Upper lobe of right lung (tissue), 1 donor: ENCODE measurements at regions not wholly inside any gene's neighbourhood (a gene's known extent, or its start where the extent isn't known, plus 50 kb on each side); places are given as distances from the start of the nearest gene placed in this dataset.

Experiments used
- ATAC-seq: fragments of 200-7000 bp; cut with Tn5 transposase; one replicate; pipeline ENCODE4 v1.9.1; 2020; ENCODE audit warnings: mild to moderate bottlenecking, moderate library complexity
- DNase-seq: peaks from one replicate; pipeline ENCODE4 v3.0.0-alpha.2; 2020
- H3K27ac ChIP-seq: fragments of 200-600 bp; one replicate; pipeline ENCODE4 v1.8.0; 2022
- H3K27me3 ChIP-seq: fragments of 200-600 bp; one replicate; pipeline ENCODE4 v1.8.0; 2022; ENCODE audit warnings: mild to moderate bottlenecking
- H3K36me3 ChIP-seq: fragments of 200-600 bp; one replicate; pipeline ENCODE4 v1.8.0; 2022
- H3K4me1 ChIP-seq: fragments of 200-600 bp; one replicate; pipeline ENCODE4 v1.8.0; 2022
- H3K4me3 ChIP-seq: fragments of 200-600 bp; one replicate; pipeline ENCODE4 v1.8.0; 2022; ENCODE audit warnings: mild to moderate bottlenecking
- H3K9me3 ChIP-seq: fragments of 200-600 bp; one replicate; pipeline ENCODE4 v1.8.0; 2022
- intact Hi-C: fragments of 100-400 bp; cut with DNase I; formaldehyde crosslinking; loops from one replicate; pipeline ENCODE4 v1.11.0; 2022
- TF ChIP-seq, protein P1 (sequence below): fragments of 200-600 bp; IDR thresholded peaks from one replicate; pipeline ENCODE4 v1.8.0; 2022; ENCODE audit warnings: antibody characterized with exemption
- donor health status: DM: no; HTN: yes; CAD: no; lungs with severe emphysema.

GRCh38 chr6:152893187-152893586 is 89.7 kb downstream of the FBXO5 start:
- no peaks in the 10 kb centered on the region for H3K27me3 ChIP-seq
- H3K27ac ChIP-seq = no peak overlapping the region
- H3K9me3 ChIP-seq = no peaks in the 10 kb centered on the region
- no peaks in the 10 kb centered on the region for H3K36me3 ChIP-seq
- no peaks in the 10 kb centered on the region for H3K4me1 ChIP-seq
- H3K4me3 ChIP-seq = no peak overlapping the region
- intact Hi-C loops = no loop called here
- DNase-seq (no peak), ATAC-seq (no peak)
- TF ChIP-seq, protein P1, sequence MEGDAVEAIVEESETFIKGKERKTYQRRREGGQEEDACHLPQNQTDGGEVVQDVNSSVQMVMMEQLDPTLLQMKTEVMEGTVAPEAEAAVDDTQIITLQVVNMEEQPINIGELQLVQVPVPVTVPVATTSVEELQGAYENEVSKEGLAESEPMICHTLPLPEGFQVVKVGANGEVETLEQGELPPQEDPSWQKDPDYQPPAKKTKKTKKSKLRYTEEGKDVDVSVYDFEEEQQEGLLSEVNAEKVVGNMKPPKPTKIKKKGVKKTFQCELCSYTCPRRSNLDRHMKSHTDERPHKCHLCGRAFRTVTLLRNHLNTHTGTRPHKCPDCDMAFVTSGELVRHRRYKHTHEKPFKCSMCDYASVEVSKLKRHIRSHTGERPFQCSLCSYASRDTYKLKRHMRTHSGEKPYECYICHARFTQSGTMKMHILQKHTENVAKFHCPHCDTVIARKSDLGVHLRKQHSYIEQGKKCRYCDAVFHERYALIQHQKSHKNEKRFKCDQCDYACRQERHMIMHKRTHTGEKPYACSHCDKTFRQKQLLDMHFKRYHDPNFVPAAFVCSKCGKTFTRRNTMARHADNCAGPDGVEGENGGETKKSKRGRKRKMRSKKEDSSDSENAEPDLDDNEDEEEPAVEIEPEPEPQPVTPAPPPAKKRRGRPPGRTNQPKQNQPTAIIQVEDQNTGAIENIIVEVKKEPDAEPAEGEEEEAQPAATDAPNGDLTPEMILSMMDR = no peak

- no peaks in the 10 kb centered on the region for H3K27me3 ChIP-seq
- TF ChIP-seq, protein P1 = no peak
- DNase-seq (no peak), ATAC-seq (no peak)
- no peaks in the 10 kb centered on the region for H3K36me3 ChIP-seq
- H3K27ac ChIP-seq = no peak overlapping the region
- no peaks in the 10 kb centered on the region for H3K4me1 ChIP-seq
- no peak overlapping the region for H3K4me3 ChIP-seq
- intact Hi-C loops = no loop called here
- no peaks in the 10 kb centered on the region for H3K9me3 ChIP-seq
Observed at GRCh38 chr6:152896923-152897322, 85.9 kb downstream of the FBXO5 start.

DNA sequence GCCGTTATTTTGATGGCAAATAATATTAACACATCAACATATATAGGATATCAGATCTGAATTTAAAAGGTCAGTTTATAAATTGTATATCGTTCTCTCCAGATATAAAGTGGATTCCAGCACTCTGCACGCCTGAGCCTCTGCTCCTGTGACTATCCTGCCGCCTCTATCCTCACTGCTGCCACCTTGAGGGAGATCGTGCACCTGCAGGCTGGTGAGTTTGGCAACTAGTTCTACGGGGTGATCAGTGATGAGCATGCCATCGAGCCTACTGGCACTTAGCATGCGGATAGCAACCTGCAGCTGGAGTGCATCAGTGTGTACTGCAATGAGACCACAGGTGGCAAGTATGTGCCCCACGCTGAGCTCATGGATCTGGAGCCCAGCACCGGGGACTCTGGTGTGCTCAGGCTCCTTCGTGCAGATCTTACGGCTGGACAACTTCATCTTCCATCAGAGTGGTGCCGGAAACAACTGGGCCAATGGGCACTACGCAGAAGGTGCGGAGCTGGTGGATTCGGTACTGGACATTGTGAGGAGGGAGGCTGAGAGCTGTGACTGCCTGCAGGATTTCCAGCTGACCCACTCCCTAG is 84.9 kb downstream of the FBXO5 start:
- TF ChIP-seq, protein P1 = peak; percentile 80
- Histone ChIP-seq H3K4me1 (no peaks in the 10 kb centered on the region), H3K9me3 (no peaks in the 10 kb centered on the region), H3K4me3 (no peak overlapping the region), H3K27me3 (no peaks in the 10 kb centered on the region), H3K27ac (no peak overlapping the region), H3K36me3 (no peaks in the 10 kb centered on the region)
- DNase-seq (peak; percentile 76), ATAC-seq (peak; percentile 96)
- intact Hi-C loops = no loop called here

DNA sequence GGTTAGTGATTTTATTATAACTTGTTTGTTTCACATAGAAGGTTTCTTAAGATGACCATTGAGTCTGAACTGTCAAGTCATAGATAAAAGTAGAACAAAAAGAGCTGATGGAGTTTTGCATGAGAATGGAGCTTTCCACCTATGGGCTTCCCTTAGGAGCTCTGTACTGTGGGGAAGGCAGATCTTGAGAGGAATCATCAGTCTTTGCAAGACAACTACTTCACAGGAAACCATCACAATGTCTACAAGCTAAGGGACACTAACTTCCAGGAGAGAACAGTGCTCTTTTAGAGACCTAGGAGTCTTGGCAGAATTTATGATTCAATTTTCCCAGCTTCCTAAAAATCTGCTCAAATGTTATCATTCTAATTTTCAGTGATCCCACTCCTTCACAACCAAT is 78.2 kb downstream of the FBXO5 start:
- DNase-seq (no peak), ATAC-seq (no peak)
- no peaks in the 10 kb centered on the region for H3K9me3 ChIP-seq
- H3K4me1 ChIP-seq = no peaks in the 10 kb centered on the region
- H3K36me3 ChIP-seq = no peaks in the 10 kb centered on the region
- no peak overlapping the region for H3K4me3 ChIP-seq
- TF ChIP-seq, protein P1 = no peak
- intact Hi-C loops = no loop called here
- H3K27me3 ChIP-seq = no peaks in the 10 kb centered on the region
- H3K27ac ChIP-seq = no peak overlapping the region

DNA sequence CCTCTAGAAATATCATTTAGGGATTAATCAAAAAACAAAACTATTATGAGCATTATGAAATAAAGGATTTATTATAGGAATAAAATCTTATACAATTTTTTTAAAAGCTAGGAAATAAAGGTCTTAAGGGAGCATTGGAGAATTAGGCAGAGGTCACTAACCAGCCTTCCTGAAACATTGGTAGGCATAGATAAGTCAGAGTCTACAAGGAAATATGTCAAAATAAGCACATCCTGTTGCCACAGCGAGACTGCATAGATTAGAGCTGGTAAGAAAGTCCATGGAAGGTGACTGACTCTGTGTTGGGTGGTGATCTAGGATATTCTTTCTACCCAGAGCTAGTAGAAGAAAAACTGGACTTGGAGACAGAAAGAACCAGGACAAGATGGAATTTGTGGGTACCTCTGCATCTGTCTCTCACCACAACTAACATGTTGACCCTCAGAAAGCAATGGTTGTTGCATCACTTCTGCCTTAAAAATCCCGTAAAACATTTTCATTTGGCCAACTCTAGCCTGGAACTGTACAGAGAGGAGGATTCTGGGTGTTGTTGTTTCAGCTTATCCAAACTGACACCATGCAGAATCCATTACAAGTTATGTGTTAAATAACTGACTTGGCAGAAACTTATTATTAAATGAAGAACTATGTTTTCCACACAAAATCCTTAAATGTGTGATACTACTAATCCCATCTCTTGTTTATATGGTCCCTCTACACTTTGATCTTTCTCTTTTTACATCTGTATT is 77.1 kb downstream of the FBXO5 start:
- H3K4me1 ChIP-seq = no peaks in the 10 kb centered on the region
- no peaks in the 10 kb centered on the region for H3K36me3 ChIP-seq
- H3K4me3 ChIP-seq = no peak overlapping the region
- TF ChIP-seq, protein P1 = no peak
- DNase-seq = no peak
- ATAC-seq = no peak
- no peaks in the 10 kb centered on the region for H3K9me3 ChIP-seq
- intact Hi-C loops = no loop called here
- H3K27me3 ChIP-seq = no peaks in the 10 kb centered on the region
- no peak overlapping the region for H3K27ac ChIP-seq
